Stimulated activated naive CD8-positive, alpha-beta T cell treated with anti-CD3 and anti-CD28 coated beads, Interleukin-15, Interleukin-2, amounts not matched to agents 100 U/mL and 50 U/mL, for 24 hours (primary cell): ENCODE measurements at regions not wholly inside any gene's neighbourhood (a gene's known extent, or its start where the extent isn't known, plus 50 kb on each side); places are given as distances from the start of the nearest gene placed in this dataset.

Experiments
- ATAC-seq: fragments of 150-1000 bp; cut with Tn5 transposase; one replicate; pipeline ENCODE4 v1.10.0; 2021
- DNase-seq: peaks from one replicate; pipeline ENCODE4 v3.0.0; 2021

GRCh38 chr5:61966997-61967396 is 339.0 kb upstream of the KIF2A start:
- ATAC-seq = no peak
- DNase-seq = no peak

- ATAC-seq = no peak
- DNase-seq = no peak
Measured at GRCh38 chr5:61967681-61968080, 338.3 kb upstream of the KIF2A start.

GRCh38 chr5:61969347-61969746 is 336.7 kb upstream of the KIF2A start:
- ATAC-seq (no peak), DNase-seq (no peak)

GRCh38 chr5:61969755-61970154 is 336.3 kb upstream of the KIF2A start:
- ATAC-seq (no peak), DNase-seq (no peak)

GRCh38 chr5:61970218-61970617 is 335.8 kb upstream of the KIF2A start:
- DNase-seq (no peak), ATAC-seq (no peak)

- ATAC-seq = peak; percentile 49
Measured at GRCh38 chr5:61974680-61975079, 331.3 kb upstream of the KIF2A start.

GRCh38 chr5:61981886-61982285 is 324.1 kb upstream of the KIF2A start:
- DNase-seq = no peak
- no peak for ATAC-seq

More at GRCh38 chr5:61974680-61975079, 331.3 kb upstream of the KIF2A start:
- DNase-seq = no peak

GRCh38 chr5:61991430-61991829 is 314.6 kb upstream of the KIF2A start:
- no peak for ATAC-seq
- no peak for DNase-seq

GRCh38 chr5:61991866-61992265 is 314.1 kb upstream of the KIF2A start:
- ATAC-seq = no peak
- no peak for DNase-seq

GRCh38 chr5:61993295-61993927 is 312.6 kb upstream of the KIF2A start:
- no peak for ATAC-seq
- no peak for DNase-seq

GRCh38 chr5:61994171-61994570 is 311.8 kb upstream of the KIF2A start:
- ATAC-seq (no peak), DNase-seq (no peak)

- ATAC-seq (no peak), DNase-seq (no peak)
Measured at GRCh38 chr5:61995486-61995885, 310.5 kb upstream of the KIF2A start.

GRCh38 chr5:61999371-61999770 is 306.6 kb upstream of the KIF2A start:
- ATAC-seq = no peak
- DNase-seq = no peak

- no peak for ATAC-seq
Measured at GRCh38 chr5:62000646-62001045, 305.4 kb upstream of the KIF2A start.

GRCh38 chr5:62001640-62002039 is 304.4 kb upstream of the KIF2A start:
- DNase-seq (no peak), ATAC-seq (no peak)

More at GRCh38 chr5:62000646-62001045, 305.4 kb upstream of the KIF2A start:
- DNase-seq = no peak

- no peak for ATAC-seq
- no peak for DNase-seq
Measured at GRCh38 chr5:62002436-62002835, 303.6 kb upstream of the KIF2A start.

GRCh38 chr5:62005551-62005950 is 300.5 kb upstream of the KIF2A start:
- DNase-seq (no peak), ATAC-seq (no peak)

GRCh38 chr5:62007457-62007856 is 298.5 kb upstream of the KIF2A start:
- DNase-seq (no peak), ATAC-seq (no peak)

GRCh38 chr5:62011089-62011664 is 294.8 kb upstream of the KIF2A start:
- ATAC-seq (no peak), DNase-seq (no peak)

- ATAC-seq = no peak
- DNase-seq = no peak
Measured at GRCh38 chr5:62017092-62017491, 288.9 kb upstream of the KIF2A start.

- no peak for DNase-seq
- ATAC-seq = no peak
Measured at GRCh38 chr5:62029303-62029702, 276.7 kb upstream of the KIF2A start.

- ATAC-seq = no peak
- DNase-seq = no peak
Measured at GRCh38 chr5:62030326-62030725, 275.7 kb upstream of the KIF2A start.

GRCh38 chr5:62038024-62038423 is 268.0 kb upstream of the KIF2A start:
- ATAC-seq (no peak), DNase-seq (no peak)

GRCh38 chr5:62041156-62041756 is 264.8 kb upstream of the KIF2A start:
- ATAC-seq = no peak

More at GRCh38 chr5:62041156-62041756, 264.8 kb upstream of the KIF2A start:
- no peak for DNase-seq
